GM12878 (cell line): ENCODE measurements at regions not wholly inside any gene's neighbourhood (a gene's known extent, or its start where the extent isn't known, plus 50 kb on each side); places are given as distances from the start of the nearest gene placed in this dataset.

Source experiments
- EP300 ChIP-seq, 2 experiments: fragments of 150-350 bp in 1 of 2; IDR thresholded peaks; 2 replicates each; pipeline ENCODE4 v1.6.1; 2011 to 2012; ENCODE audit warnings: low read depth in 2 of 2, low read length in 2 of 2, borderline replicate concordance in 1 of 2, improper control_type of control experiment in 1 of 2, inconsistent platforms in 1 of 2; ENCODE audit not compliant: control insufficient read depth in 1 of 2
- ESRRA ChIP-seq: IDR thresholded peaks from 2 replicates; pipeline ENCODE4 v1.6.1; 2012; ENCODE audit warnings: mild to moderate bottlenecking, low read length, improper control_type of control experiment
- HCFC1 ChIP-seq: fragments of 150-350 bp; IDR thresholded peaks from 2 replicates; pipeline ENCODE4 v1.6.1; 2014; ENCODE audit warnings: low read length
- POLR2A ChIP-seq: IDR thresholded peaks from 2 replicates; pipeline ENCODE4 v1.6.1; 2011; ENCODE audit warnings: low read depth, mild to moderate bottlenecking, low read length
- POLR2AphosphoS5 ChIP-seq: IDR thresholded peaks from 2 replicates; pipeline ENCODE4 v1.6.1; 2011; ENCODE audit warnings: mild to moderate bottlenecking, low read length, inconsistent platforms
- RAD21 ChIP-seq: IDR thresholded peaks from 2 replicates; pipeline ENCODE4 v1.6.1; 2011; ENCODE audit warnings: mild to moderate bottlenecking, low read depth, low read length, moderate library complexity; ENCODE audit not compliant: insufficient read depth
- TF ChIP-seq, protein P1 (sequence below): IDR thresholded peaks from 2 replicates; pipeline ENCODE4 v1.6.1; 2011; ENCODE audit warnings: mild to moderate bottlenecking, low read depth, low read length, moderate library complexity; ENCODE audit not compliant: insufficient replicate concordance
- TF ChIP-seq, protein P2 (sequence below): IDR thresholded peaks from 2 replicates; pipeline ENCODE4 v1.6.1; 2011; ENCODE audit warnings: borderline replicate concordance, low read depth, mild to moderate bottlenecking, moderate library complexity, mixed read lengths, low read length; ENCODE audit not compliant: insufficient read depth; ENCODE audit errors: extremely low read length
- TF ChIP-seq, protein P3 (sequence below): fragments of 450-650 bp; IDR thresholded peaks from 2 replicates; pipeline ENCODE4 v1.6.1; 2017; ENCODE audit warnings: antibody characterized with exemption, mild to moderate bottlenecking, moderate library complexity

DNA sequence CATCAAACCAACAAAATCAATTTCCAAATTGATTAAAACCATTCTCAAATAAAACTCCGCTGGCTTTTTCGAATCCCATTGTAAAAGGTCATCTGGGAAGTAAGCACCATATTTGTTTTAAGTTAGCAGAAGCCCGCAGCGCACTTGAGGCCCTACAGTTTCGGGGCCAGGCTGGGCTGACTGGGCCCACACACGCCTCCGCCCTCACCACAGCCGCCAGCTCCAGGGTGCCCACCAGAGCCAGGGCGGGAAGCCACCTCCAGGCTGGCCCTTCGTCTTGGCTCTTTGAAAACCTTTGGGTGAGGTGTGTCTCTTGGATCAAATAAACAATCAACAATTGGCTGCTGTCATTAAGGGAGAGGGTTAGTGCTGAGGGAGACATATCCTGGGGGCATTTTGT lies 133.3 kb downstream of the SOX1 start:
- TF ChIP-seq RAD21, result no peak
- TF ChIP-seq POLR2A, result no peak
- no peak for TF ChIP-seq EP300 (IDR thresholded peaks at IDR 0.05; ENCODE audit: borderline replicate concordance in 1 of 2, control insufficient read depth in 1 of 2, low read depth in 2 of 2, low read length in 2 of 2)
- TF ChIP-seq, protein P1, sequence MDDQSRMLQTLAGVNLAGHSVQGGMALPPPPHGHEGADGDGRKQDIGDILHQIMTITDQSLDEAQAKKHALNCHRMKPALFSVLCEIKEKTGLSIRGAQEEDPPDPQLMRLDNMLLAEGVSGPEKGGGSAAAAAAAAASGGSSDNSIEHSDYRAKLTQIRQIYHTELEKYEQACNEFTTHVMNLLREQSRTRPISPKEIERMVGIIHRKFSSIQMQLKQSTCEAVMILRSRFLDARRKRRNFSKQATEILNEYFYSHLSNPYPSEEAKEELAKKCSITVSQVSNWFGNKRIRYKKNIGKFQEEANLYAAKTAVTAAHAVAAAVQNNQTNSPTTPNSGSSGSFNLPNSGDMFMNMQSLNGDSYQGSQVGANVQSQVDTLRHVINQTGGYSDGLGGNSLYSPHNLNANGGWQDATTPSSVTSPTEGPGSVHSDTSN, result no peak
- TF ChIP-seq HCFC1, result no peak
- TF ChIP-seq POLR2AphosphoS5, result no peak
- TF ChIP-seq ESRRA, result no peak
- TF ChIP-seq, protein P2, sequence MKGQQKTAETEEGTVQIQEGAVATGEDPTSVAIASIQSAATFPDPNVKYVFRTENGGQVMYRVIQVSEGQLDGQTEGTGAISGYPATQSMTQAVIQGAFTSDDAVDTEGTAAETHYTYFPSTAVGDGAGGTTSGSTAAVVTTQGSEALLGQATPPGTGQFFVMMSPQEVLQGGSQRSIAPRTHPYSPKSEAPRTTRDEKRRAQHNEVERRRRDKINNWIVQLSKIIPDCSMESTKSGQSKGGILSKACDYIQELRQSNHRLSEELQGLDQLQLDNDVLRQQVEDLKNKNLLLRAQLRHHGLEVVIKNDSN, result no peak
- TF ChIP-seq, protein P3, sequence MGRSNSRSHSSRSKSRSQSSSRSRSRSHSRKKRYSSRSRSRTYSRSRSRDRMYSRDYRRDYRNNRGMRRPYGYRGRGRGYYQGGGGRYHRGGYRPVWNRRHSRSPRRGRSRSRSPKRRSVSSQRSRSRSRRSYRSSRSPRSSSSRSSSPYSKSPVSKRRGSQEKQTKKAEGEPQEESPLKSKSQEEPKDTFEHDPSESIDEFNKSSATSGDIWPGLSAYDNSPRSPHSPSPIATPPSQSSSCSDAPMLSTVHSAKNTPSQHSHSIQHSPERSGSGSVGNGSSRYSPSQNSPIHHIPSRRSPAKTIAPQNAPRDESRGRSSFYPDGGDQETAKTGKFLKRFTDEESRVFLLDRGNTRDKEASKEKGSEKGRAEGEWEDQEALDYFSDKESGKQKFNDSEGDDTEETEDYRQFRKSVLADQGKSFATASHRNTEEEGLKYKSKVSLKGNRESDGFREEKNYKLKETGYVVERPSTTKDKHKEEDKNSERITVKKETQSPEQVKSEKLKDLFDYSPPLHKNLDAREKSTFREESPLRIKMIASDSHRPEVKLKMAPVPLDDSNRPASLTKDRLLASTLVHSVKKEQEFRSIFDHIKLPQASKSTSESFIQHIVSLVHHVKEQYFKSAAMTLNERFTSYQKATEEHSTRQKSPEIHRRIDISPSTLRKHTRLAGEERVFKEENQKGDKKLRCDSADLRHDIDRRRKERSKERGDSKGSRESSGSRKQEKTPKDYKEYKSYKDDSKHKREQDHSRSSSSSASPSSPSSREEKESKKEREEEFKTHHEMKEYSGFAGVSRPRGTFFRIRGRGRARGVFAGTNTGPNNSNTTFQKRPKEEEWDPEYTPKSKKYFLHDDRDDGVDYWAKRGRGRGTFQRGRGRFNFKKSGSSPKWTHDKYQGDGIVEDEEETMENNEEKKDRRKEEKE, result no peak
